ENCODE measurements at regions not wholly inside any gene's neighbourhood (a gene's known extent, or its start where the extent isn't known, plus 50 kb on each side); places are given as distances from the start of the nearest gene placed in this dataset.

DNA sequence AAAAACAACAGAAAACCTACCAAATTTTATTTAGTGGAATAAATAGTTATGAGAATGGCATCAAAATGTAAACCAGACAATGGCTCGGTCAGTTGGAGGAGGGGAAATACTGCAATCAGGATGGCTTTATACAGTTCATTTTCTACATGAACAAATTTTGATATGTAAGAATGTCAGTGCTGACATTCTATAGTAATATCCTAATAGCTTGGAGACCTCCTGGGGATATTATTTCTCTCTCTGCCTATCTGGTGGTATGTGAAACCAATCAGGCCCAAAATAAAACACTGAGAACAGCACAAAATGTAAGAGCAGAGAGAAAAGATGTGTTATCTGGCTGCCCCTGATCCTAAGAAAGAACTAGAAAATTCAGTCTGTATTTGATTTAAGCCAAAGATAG is 327.7 kb downstream of the UBE3D start:
- intact Hi-C loops (cut with micrococcal nuclease), result no loop called here
- Histone ChIP-seq H3K9me2 (ENCODE audit: insufficient read depth) (no peaks in the 10 kb centered on the region), H3K4me3 (replicated peaks in 1 of 2; ENCODE audit: low read depth in 1 of 2, low read length in 2 of 2) (no peak overlapping the region), H3K9ac (ENCODE audit: low read length) (no peak overlapping the region), H3K4me2 (ENCODE audit: low read length) (no peak overlapping the region), H3K36me3 (ENCODE audit: control insufficient read depth in 1 of 2, insufficient read depth in 2 of 2, low read length in 2 of 2) (no peaks in the 10 kb centered on the region), H3K4me1 (ENCODE audit: control insufficient read depth in 1 of 2, insufficient read depth in 2 of 2, low read length in 2 of 2) (no peaks in the 10 kb centered on the region), H4K20me1 (ENCODE audit: insufficient read depth) (no peaks in the 10 kb centered on the region), H3K27me3 (ENCODE audit: insufficient read depth, low read length) (no peaks in the 10 kb centered on the region), H3K27ac (ENCODE audit: low read depth, low read length) (no peak overlapping the region), H2AFZ (ENCODE audit: low read depth, low read length, poor library complexity, severe bottlenecking) (no peak overlapping the region), H3K79me2 (ENCODE audit: insufficient read depth, low read length) (no peaks in the 10 kb centered on the region), H3K9me3 (ENCODE audit: control insufficient read depth in 1 of 2, insufficient read depth in 1 of 2, low read depth in 1 of 2, low read length in 2 of 2) (no peaks in the 10 kb centered on the region)
- no TSS peak for BruUV-seq (replicated peaks)
- TF ChIP-seq POLR2AphosphoS5 (IDR thresholded peaks at IDR 0.05; ENCODE audit: low read depth, low read length), result no peak
- TF ChIP-seq ELF1 (IDR thresholded peaks at IDR 0.05; ENCODE audit: borderline replicate concordance, low read depth), result no peak
- TF ChIP-seq RAD21 (IDR thresholded peaks at IDR 0.05; ENCODE audit: low read depth), result no peak
- TF ChIP-seq, protein P1, sequence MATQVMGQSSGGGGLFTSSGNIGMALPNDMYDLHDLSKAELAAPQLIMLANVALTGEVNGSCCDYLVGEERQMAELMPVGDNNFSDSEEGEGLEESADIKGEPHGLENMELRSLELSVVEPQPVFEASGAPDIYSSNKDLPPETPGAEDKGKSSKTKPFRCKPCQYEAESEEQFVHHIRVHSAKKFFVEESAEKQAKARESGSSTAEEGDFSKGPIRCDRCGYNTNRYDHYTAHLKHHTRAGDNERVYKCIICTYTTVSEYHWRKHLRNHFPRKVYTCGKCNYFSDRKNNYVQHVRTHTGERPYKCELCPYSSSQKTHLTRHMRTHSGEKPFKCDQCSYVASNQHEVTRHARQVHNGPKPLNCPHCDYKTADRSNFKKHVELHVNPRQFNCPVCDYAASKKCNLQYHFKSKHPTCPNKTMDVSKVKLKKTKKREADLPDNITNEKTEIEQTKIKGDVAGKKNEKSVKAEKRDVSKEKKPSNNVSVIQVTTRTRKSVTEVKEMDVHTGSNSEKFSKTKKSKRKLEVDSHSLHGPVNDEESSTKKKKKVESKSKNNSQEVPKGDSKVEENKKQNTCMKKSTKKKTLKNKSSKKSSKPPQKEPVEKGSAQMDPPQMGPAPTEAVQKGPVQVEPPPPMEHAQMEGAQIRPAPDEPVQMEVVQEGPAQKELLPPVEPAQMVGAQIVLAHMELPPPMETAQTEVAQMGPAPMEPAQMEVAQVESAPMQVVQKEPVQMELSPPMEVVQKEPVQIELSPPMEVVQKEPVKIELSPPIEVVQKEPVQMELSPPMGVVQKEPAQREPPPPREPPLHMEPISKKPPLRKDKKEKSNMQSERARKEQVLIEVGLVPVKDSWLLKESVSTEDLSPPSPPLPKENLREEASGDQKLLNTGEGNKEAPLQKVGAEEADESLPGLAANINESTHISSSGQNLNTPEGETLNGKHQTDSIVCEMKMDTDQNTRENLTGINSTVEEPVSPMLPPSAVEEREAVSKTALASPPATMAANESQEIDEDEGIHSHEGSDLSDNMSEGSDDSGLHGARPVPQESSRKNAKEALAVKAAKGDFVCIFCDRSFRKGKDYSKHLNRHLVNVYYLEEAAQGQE (IDR thresholded peaks at IDR 0.05; ENCODE audit: low read depth), result no peak
- no peak for TF ChIP-seq SP1 (IDR thresholded peaks at IDR 0.05; ENCODE audit: low read depth)
- no peak for TF ChIP-seq SIN3A (IDR thresholded peaks at IDR 0.05; ENCODE audit: low read depth)
- TF ChIP-seq, protein P2, sequence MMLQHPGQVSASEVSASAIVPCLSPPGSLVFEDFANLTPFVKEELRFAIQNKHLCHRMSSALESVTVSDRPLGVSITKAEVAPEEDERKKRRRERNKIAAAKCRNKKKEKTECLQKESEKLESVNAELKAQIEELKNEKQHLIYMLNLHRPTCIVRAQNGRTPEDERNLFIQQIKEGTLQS (IDR thresholded peaks at IDR 0.05), result no peak
- TF ChIP-seq TCF7L2 (IDR thresholded peaks at IDR 0.05; ENCODE audit: borderline replicate concordance, extremely low read depth, insufficient read depth, insufficient read length), result no peak
- TF ChIP-seq POLR2A (IDR thresholded peaks at IDR 0.05; ENCODE audit: borderline replicate concordance, extremely low read depth, insufficient read depth, insufficient read length), result no peak
- no peak for TF ChIP-seq YY1 (IDR thresholded peaks at IDR 0.05; ENCODE audit: extremely low read depth, insufficient replicate concordance, low read depth, low read length)
- no peak for TF ChIP-seq EZH2 (IDR thresholded peaks at IDR 0.05)
- RAD21 ChIA-PET (ENCODE audit: low non-redundant PET in 1 of 2, low total read pairs in 2 of 2, uncharacterized antibody in 2 of 2, unreplicated experiment in 2 of 2), result no interaction called here
- POLR2A ChIA-PET, result no interaction called here
- ATAC-seq (no peak), DNase-seq (ENCODE audit: low read depth, low spot score) (no peak)
- CTCF ChIA-PET, result no interaction called here
